ENCODE measurements at regions not wholly inside any gene's neighbourhood (a gene's known extent, or its start where the extent isn't known, plus 50 kb on each side); places are given as distances from the start of the nearest gene placed in this dataset.

GRCh38 chr13:89610881-89611280, 1736.6 kb upstream of the MIR17HG start:
- Mint-ChIP-seq H3K4me1 (ENCODE audit: low read depth, unreplicated experiment) (no peaks in the 10 kb centered on the region), H3K4me3 (ENCODE audit: unreplicated experiment) (no peak overlapping the region), H3K36me3 (ENCODE audit: unreplicated experiment) (no peaks in the 10 kb centered on the region), H3K27ac (ENCODE audit: unreplicated experiment) (no peak overlapping the region), H3K27me3 (ENCODE audit: unreplicated experiment) (no peaks in the 10 kb centered on the region), H3K9me3 (ENCODE audit: unreplicated experiment) (no peaks in the 10 kb centered on the region)
- DNase-seq: no peak
- TF ChIP-seq CTCF (IDR thresholded peaks at IDR 0.05; ENCODE audit: partially characterized antibody, unreplicated experiment): no peak

GRCh38 chr13:89627996-89628395, 1719.5 kb upstream of the MIR17HG start:
- Mint-ChIP-seq H3K27ac (ENCODE audit: unreplicated experiment) (peak overlapping the region; percentile 93), H3K36me3 (ENCODE audit: unreplicated experiment) (no peaks in the 10 kb centered on the region), H3K4me1 (ENCODE audit: low read depth, unreplicated experiment) (peaks cover 12% of the 10 kb centered on the region), H3K9me3 (ENCODE audit: unreplicated experiment) (no peaks in the 10 kb centered on the region), H3K4me3 (ENCODE audit: unreplicated experiment) (no peak overlapping the region), H3K27me3 (ENCODE audit: unreplicated experiment) (no peaks in the 10 kb centered on the region)
- no peak for DNase-seq
- TF ChIP-seq CTCF (IDR thresholded peaks at IDR 0.05; ENCODE audit: partially characterized antibody, unreplicated experiment): no peak

- Mint-ChIP-seq H3K4me3 (ENCODE audit: unreplicated experiment) (no peak overlapping the region), H3K9me3 (ENCODE audit: unreplicated experiment) (no peaks in the 10 kb centered on the region), H3K36me3 (ENCODE audit: unreplicated experiment) (no peaks in the 10 kb centered on the region), H3K27me3 (ENCODE audit: unreplicated experiment) (no peaks in the 10 kb centered on the region), H3K27ac (ENCODE audit: unreplicated experiment) (peak overlapping the region; percentile 93), H3K4me1 (ENCODE audit: low read depth, unreplicated experiment) (peaks cover 12% of the 10 kb centered on the region)
- DNase-seq: no peak
- no peak for TF ChIP-seq CTCF (IDR thresholded peaks at IDR 0.05; ENCODE audit: partially characterized antibody, unreplicated experiment)
Measured at GRCh38 chr13:89628567-89628966, 1718.9 kb upstream of the MIR17HG start.

GRCh38 chr13:89650226-89650625, 1697.3 kb upstream of the MIR17HG start:
- no peaks in the 10 kb centered on the region for H3K4me1 Mint-ChIP-seq (ENCODE audit: low read depth, unreplicated experiment)
- peaks cover 7% of the 10 kb centered on the region for H3K36me3 Mint-ChIP-seq (ENCODE audit: unreplicated experiment)
- DNase-seq: no peak
- H3K27ac Mint-ChIP-seq (ENCODE audit: unreplicated experiment): no peak overlapping the region
- H3K9me3 Mint-ChIP-seq (ENCODE audit: unreplicated experiment): peaks cover 5% of the 10 kb centered on the region
- no peak overlapping the region for H3K4me3 Mint-ChIP-seq (ENCODE audit: unreplicated experiment)
- no peaks in the 10 kb centered on the region for H3K27me3 Mint-ChIP-seq (ENCODE audit: unreplicated experiment)
- TF ChIP-seq CTCF (IDR thresholded peaks at IDR 0.05; ENCODE audit: partially characterized antibody, unreplicated experiment): no peak

GRCh38 chr13:89660752-89661151, 1686.7 kb upstream of the MIR17HG start:
- no peak for TF ChIP-seq CTCF (IDR thresholded peaks at IDR 0.05; ENCODE audit: partially characterized antibody, unreplicated experiment)
- H3K36me3 Mint-ChIP-seq (ENCODE audit: unreplicated experiment): no peaks in the 10 kb centered on the region
- no peak overlapping the region for H3K27ac Mint-ChIP-seq (ENCODE audit: unreplicated experiment)
- H3K4me3 Mint-ChIP-seq (ENCODE audit: unreplicated experiment): no peak overlapping the region
- no peaks in the 10 kb centered on the region for H3K27me3 Mint-ChIP-seq (ENCODE audit: unreplicated experiment)
- no peaks in the 10 kb centered on the region for H3K9me3 Mint-ChIP-seq (ENCODE audit: unreplicated experiment)
- no peaks in the 10 kb centered on the region for H3K4me1 Mint-ChIP-seq (ENCODE audit: low read depth, unreplicated experiment)
- DNase-seq: no peak
